ENCODE measurements at regions not wholly inside any gene's neighbourhood (a gene's known extent, or its start where the extent isn't known, plus 50 kb on each side); places are given as distances from the start of the nearest gene placed in this dataset.
"Not testable (repeated sequence)": the region's sequence is repeated elsewhere in the genome, so short reads cannot be mapped to it uniquely, and the experiment has no call there.

DNA sequence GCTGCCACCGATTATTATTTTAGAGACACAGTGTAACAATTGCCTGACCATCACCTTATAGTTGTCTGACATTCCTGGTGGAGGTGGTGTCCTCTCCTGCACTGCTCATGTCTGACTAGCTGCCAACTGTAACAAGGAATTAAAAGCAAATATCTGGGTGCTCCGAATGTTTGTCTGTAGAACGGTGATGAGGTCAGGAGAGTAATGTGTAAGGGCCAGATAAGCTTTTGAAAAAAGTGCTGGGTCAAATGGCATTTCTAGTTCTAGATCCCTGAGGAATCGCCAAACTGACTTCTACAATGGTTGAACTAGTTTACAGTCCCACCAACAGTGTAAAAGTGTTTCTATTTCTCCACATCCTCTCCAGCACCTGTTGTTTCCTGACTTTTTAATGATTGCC lies 164.3 kb downstream of the VSIG4 start:
- H3K9ac ChIP-seq (replicated peaks in 1 of 4; ENCODE audit: extremely low read depth in 1 of 4, low read depth in 3 of 4, low read length in 3 of 4); DNase-seq (ENCODE audit: low read depth in 1 of 2, low spot score in 2 of 2); H4K5ac ChIP-seq (ENCODE audit: insufficient read length, low read depth, low read length); H3K23ac ChIP-seq (ENCODE audit: insufficient read length); H3K4me1 ChIP-seq (replicated peaks in 1 of 4; ENCODE audit: control insufficient read depth in 3 of 4, insufficient read depth in 4 of 4, low read length in 3 of 4); H2BK120ac ChIP-seq (replicated peaks; ENCODE audit: low read depth, low read length); H3K23me2 ChIP-seq (ENCODE audit: low read depth, low read length); H3K4me2 ChIP-seq (ENCODE audit: insufficient read depth in 1 of 2, low read depth in 2 of 2, low read length in 2 of 2); H2BK20ac ChIP-seq (ENCODE audit: low read length); H2BK5ac ChIP-seq (ENCODE audit: low read depth, low read length); H3K36me3 ChIP-seq (ENCODE audit: control insufficient read depth in 2 of 4, insufficient read depth in 4 of 4, low read length in 3 of 4); CTCF ChIA-PET (ENCODE audit: partially characterized antibody); H3K4ac ChIP-seq (replicated peaks; ENCODE audit: insufficient read length, low read depth, low read length); H3K27ac ChIP-seq (ENCODE audit: low read depth, low read length); H3K27me3 ChIP-seq (replicated peaks in 1 of 4; ENCODE audit: control insufficient read depth in 3 of 4, extremely low read depth in 1 of 4, insufficient read depth in 3 of 4, low read length in 3 of 4); H4K8ac ChIP-seq (ENCODE audit: extremely low read depth, insufficient read depth, low read length); H2AK5ac ChIP-seq (ENCODE audit: low read depth, low read length); H3K14ac ChIP-seq (ENCODE audit: insufficient read length); H3K79me2 ChIP-seq (ENCODE audit: control insufficient read depth in 1 of 2, insufficient read depth in 2 of 2, low read length in 2 of 2); H3K79me1 ChIP-seq (ENCODE audit: low read depth, low read length); H3K18ac ChIP-seq (ENCODE audit: extremely low read depth, low read length); H2AFZ ChIP-seq (ENCODE audit: low read length); H3K56ac ChIP-seq (replicated peaks; ENCODE audit: insufficient read length, low read depth, low read length); H4K20me1 ChIP-seq (replicated peaks in 1 of 2; ENCODE audit: control insufficient read depth in 1 of 2, insufficient read depth in 2 of 2, low read length in 2 of 2); H4K91ac ChIP-seq (replicated peaks; ENCODE audit: insufficient read length, low read length); H2BK12ac ChIP-seq (ENCODE audit: low read depth, low read length); POLR2A ChIA-PET (ENCODE audit: partially characterized antibody); H2BK15ac ChIP-seq (ENCODE audit: low read length); H3K4me3 ChIP-seq (ENCODE audit: extremely low read depth in 1 of 4, insufficient read depth in 2 of 4, low read depth in 3 of 4, low read length in 4 of 4); FAIRE-seq: not testable (repeated sequence)
- peaks cover 2 to 25% of the 10 kb centered on the region in 2 experiments; a peak in 1 of 4 replicates for H3K9me3 ChIP-seq (ENCODE audit: insufficient read depth in 2 of 2, low read depth in 1 of 2, low read length in 1 of 2)
- WGBS, 2 experiments (ENCODE audit: extremely low coverage in 1 of 2, insufficient coverage in 1 of 2, insufficient read length in 1 of 2, insufficient replicate concordance in 2 of 2, low coverage in 1 of 2, low lambda C conversion rate in 2 of 2, missing lambda C conversion rate in 1 of 2), result 91% methylated on average over 4 of the region's 4 CpGs; no CpG with 5 or more reads in 1 of the 2 experiments

Data from H1 (cell line).